ENCODE measurements at regions not wholly inside any gene's neighbourhood (a gene's known extent, or its start where the extent isn't known, plus 50 kb on each side); places are given as distances from the start of the nearest gene placed in this dataset.
"Not testable (repeated sequence)": the region's sequence is repeated elsewhere in the genome, so short reads cannot be mapped to it uniquely, and the experiment has no call there.

- FAIRE-seq (no peak), DNase-seq (ENCODE audit: insufficient read length, low spot score) (no peak)
Observed at GRCh38 chr1:157334041-157334440, 195.8 kb upstream of the ETV3 start.

DNA sequence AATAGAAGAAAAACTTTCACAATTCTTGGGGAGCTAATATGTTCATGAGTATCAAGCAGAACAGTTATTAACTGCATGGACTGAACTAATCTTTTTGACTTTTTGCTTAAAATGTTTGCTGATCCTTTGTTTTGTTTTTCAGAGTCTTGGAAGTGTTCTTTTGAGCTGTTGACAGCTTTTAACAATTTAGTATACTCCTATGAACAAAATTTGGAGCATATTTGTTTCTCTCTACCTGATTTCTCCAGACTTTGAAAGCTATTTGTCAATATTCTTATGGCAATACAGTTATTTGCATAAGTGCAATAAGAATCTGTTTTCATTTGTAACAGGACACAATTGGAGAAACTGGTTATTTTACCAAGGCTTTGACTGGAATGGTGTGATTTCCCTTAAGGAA is 192.0 kb upstream of the ETV3 start:
- DNase-seq (ENCODE audit: insufficient read length, low spot score); FAIRE-seq: not testable (repeated sequence)

DNA sequence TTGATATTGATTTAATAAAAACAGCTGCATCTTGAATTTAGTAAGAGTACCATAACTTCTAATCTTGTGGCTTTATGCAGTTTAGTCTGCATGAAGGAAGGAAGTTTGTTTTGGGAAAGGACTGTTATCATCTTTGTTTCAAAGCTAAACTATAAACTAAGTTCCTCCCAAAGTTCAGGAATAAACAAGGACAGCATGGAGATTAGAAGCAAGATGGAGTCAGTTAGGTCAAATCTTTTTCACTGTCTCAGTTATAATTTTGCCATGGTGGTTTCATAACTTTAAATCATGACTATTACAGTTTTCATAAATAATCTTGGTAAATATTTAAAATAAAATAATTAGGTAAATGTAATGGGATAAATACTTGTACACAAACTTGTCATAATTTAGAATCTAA is 189.9 kb upstream of the ETV3 start:
- FAIRE-seq = not testable (repeated sequence)

DNA sequence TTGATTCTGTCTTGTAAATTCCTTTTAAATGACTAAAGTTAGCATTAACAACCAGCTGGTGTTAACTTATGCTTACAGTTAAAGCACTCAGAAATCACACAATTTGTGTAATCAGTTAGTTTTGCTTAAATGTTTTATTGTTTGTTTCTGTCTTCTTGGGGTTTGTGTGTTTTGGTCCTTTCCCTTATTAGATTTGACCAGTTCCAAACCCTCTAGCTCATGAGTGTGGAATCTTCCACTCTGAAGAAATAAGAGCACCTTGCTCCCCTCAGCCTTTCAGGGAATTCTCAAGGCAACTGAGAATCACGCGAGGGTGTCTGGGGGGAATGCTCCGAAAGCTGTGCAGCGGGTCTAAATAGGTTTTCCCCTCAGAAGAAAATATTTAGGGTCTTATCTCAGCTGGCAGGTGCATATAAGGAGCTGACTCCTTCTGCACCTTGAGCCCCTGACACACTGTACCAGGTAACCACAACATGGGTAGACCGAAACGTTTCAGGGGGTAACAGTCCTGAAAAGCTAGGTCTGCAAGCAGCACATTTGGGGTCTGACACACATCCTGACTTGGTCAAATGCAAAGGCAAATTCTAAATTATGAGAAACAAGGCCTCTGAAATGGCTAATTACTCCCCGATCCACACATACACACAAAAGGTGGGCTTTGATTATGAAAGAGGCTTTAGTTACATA is 188.1 kb upstream of the ETV3 start:
- DNase-seq (ENCODE audit: insufficient read length, low spot score) (no peak), FAIRE-seq (no peak)

More for the DNA sequence above, 189.9 kb upstream of the ETV3 start:
- DNase-seq (ENCODE audit: insufficient read length, low spot score) = not testable (repeated sequence)

- no peak for DNase-seq (ENCODE audit: insufficient read length, low spot score)
- no peak for FAIRE-seq
Observed at GRCh38 chr1:157325220-157325619, 187.0 kb upstream of the ETV3 start.

DNA sequence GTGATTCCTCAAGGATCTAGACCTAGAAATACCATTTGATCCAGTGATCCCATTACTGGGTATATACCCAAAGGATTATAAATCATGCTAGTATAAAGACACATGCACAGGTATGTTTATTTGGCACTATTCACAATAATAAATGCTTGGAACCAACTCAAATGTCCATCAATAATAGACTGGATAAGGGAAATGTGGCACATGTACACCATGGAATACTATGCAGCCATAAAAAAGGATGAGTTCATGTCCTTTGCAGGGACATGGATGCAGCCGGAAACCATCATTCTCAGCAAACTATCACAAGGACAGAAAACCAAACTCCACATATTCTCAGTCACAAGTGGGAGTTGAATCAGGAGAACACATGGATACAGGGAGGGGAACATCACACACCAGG is 183.8 kb upstream of the ETV3 start:
- not testable (repeated sequence) for DNase-seq (ENCODE audit: insufficient read length, low spot score); FAIRE-seq

DNA sequence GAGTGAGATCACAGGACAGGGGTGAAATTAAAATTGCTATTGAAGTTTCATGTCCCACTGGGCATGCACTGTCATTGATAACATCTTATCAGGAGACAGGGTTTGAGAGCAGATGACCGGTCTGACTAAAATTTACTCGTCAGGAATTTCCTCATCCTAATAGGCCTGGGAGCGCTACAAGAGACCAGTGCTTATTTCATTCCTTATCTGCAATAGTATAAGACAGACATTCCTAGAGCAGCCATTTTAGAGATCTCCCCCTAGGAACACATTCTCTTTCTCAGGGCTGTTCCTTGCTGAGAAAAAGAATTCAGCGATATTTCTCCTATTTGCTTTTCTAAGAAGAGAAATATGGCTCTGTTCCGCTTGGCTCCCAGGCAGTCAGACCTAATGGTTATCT is 181.4 kb upstream of the ETV3 start:
- DNase-seq (ENCODE audit: insufficient read length, low spot score) (no peak), FAIRE-seq (no peak)

DNA sequence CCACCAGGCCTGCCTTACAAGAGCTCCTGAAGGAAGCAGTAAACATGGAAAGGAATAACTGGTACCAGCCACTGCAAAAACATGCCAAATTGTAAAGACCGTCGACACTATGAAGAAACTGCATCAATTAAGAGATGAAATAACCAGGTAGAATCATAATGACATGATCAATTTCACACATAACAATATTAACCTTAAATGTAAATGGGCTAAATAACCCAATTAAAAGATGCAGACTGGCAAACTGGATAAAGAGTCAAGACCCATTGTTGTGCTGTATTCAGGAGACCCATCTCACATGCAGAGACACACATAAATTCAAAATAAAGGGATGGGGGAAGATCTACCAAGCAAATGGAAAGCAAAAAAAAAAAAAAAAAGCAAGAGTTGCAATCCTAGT is 179.0 kb upstream of the ETV3 start:
- not testable (repeated sequence) for FAIRE-seq

DNA sequence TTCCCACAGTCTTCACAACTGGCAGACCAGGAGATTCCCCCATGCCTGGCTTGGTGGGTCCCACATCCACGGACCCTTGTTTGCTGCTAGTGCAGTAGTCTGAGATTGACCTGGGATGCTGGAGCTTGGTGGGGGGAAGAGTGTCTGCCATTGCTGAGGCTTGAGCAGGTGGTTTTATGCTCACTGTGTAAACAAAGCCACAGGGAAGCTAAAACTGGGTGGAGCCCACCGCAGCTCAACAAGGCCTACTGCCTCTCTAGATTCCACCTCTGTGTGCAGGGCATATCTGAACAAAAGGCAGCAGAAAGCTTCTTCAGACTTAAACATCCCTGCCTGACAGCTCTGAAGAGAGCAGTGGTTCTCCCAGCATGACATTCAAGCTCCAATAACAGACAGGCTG is 177.3 kb upstream of the ETV3 start:
- no peak for FAIRE-seq
- no peak for DNase-seq (ENCODE audit: insufficient read length, low spot score)

More for the DNA sequence above, 179.0 kb upstream of the ETV3 start:
- not testable (repeated sequence) for DNase-seq (ENCODE audit: insufficient read length, low spot score)

- DNase-seq (ENCODE audit: insufficient read length, low spot score) = no peak
- no peak for FAIRE-seq
Observed at GRCh38 chr1:157314408-157314807, 176.2 kb upstream of the ETV3 start.

DNA sequence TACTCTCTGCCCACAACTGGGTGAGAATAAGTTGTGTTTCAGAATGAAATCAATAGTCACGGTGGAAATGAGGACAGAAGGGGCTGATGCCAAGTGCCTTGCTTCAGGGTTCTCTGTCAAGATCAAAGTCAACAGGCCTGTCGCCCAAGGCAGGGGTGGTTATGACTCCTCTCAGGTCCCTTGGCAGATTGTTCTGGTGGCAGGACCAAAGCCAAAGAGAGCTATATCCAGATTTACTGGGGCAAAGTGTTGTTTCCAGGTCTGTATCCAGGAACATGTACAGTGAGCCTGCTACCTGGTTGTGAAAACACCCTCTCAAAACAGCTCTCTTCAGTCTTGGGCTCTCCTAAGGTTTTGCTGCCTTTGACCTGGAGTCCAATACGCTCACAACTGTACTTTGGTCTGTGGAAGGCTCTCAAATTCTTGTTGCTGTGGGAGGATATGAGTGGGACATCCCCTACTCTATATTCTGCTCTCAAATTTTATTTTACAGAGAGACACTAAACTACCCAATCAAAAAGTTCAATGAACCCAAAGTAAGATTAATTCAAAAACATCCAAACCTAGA is 175.1 kb upstream of the ETV3 start:
- DNase-seq (ENCODE audit: insufficient read length, low spot score) = no peak
- no peak for FAIRE-seq

GRCh38 chr1:157312082-157312812 is 174.1 kb upstream of the ETV3 start:
- no peak for DNase-seq (ENCODE audit: insufficient read length, low spot score)
- FAIRE-seq = no peak

GRCh38 chr1:157311730-157312081 is 173.5 kb upstream of the ETV3 start:
- DNase-seq (ENCODE audit: insufficient read length, low spot score) = no peak
- no peak for FAIRE-seq

GRCh38 chr1:157310805-157311729 is 172.9 kb upstream of the ETV3 start:
- DNase-seq (ENCODE audit: insufficient read length, low spot score) = peak; percentile 12
- FAIRE-seq = not testable (repeated sequence)

DNA sequence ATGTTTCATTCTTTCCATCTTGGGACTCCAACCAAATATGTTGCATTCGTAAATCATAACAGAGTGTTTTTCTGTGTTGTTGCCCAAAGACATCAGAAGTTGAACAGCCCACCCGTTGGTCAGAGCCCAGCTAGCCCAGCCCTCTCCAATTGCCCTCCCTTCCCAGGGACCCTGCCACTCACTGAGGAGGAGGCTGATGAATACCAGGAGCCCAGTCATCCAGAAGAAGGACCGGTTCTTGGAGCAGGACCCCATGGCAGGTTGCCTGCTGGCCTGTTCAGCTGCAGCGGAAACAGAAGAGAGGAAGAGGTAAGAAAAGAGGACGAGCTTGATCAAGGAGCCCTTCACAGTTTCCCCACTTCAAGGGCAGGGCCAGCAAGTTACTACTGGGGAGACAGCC is 172.2 kb upstream of the ETV3 start:
- DNase-seq (ENCODE audit: insufficient read length, low spot score) (no peak), FAIRE-seq (no peak)

GRCh38 chr1:157307491-157307890 is 169.3 kb upstream of the ETV3 start:
- no peak for DNase-seq (ENCODE audit: insufficient read length, low spot score)
- no peak for FAIRE-seq

DNA sequence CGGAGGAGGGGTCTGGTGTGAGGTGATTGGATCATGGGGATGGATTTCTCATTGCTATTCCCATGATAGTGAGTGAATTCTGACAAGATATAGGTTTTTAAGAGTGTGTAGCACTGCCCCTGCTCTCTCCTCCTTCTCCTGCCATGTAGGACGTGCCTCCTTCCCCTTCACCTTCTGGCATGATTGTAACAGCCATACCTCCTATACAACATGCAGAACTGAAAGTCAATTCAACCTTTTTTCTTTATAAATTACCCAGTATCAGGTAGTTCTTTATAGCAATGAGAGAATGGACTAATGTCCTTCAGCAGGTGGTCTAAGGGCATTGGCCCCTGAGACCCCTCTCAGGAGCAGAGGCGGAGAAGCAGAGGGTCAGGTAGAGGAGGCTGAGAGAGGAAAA is 168.7 kb upstream of the ETV3 start:
- DNase-seq (ENCODE audit: insufficient read length, low spot score) (no peak), FAIRE-seq (no peak)

DNA sequence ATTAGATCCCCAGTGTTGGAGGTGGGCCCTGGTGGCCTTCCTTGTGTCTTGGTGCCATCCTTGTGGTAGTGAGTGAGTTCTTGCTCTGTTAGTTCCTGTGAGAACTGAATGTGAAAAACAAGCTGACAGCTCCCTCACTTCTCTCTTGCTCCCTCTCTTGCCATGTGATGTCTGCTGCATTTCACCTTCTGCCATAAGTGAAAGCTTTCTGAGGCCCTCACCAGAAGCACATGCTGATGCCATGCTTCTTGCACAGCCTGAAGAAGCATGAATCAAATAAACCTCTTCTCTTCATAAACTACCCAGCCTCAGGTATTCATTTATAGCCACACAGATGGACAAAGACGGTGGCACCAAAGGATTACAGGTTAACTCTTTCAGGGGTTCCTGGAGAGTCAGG is 166.1 kb upstream of the ETV3 start:
- DNase-seq (ENCODE audit: insufficient read length, low spot score) = no peak
- FAIRE-seq = no peak

GRCh38 chr1:157302724-157303123 is 164.5 kb upstream of the ETV3 start:
- FAIRE-seq = no peak

DNA sequence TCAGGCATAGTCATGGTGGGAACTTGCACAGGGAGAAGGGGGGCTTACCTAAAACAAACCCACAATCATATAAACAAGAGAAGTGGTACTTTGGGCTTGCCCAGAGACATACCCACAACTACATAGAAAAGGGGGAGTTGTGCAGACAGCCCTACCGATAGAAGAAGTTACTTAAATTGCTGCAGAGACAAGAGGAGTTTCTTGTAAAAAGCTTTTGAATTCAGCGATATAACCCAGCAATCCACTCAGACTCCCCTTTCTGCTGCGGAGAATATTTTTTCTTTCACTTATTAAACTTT is 164.0 kb upstream of the ETV3 start:
- DNase-seq (ENCODE audit: insufficient read length, low spot score) = no peak

More at GRCh38 chr1:157302724-157303123, 164.5 kb upstream of the ETV3 start:
- DNase-seq (ENCODE audit: insufficient read length, low spot score) = no peak

More for the DNA sequence above, 164.0 kb upstream of the ETV3 start:
- no peak for FAIRE-seq

All from HTR-8/SVneo (cell line).